B cell (primary cell): ENCODE measurements at regions not wholly inside any gene's neighbourhood (a gene's known extent, or its start where the extent isn't known, plus 50 kb on each side); places are given as distances from the start of the nearest gene placed in this dataset.

Experiments
- ATAC-seq: fragments of 200-7000 bp; cut with Tn5 transposase; one replicate; pipeline ENCODE4 v1.10.0; 2021; ENCODE audit warnings: low read depth, mild to moderate bottlenecking, moderate number of reproducible peaks, moderate library complexity
- CTCF ChIA-PET: fragments of 350-600 bp; sonication (Branson Sonifier 250); formaldehyde crosslinking; loops from one replicate; lab custom pipeline; 2021; ENCODE audit warnings: antibody characterized with exemption, inconsistent platforms; lab: Charles Lee
- POLR2A ChIA-PET: fragments of 350-600 bp; sonication (Branson Sonifier 250); formaldehyde crosslinking; loops from one replicate; lab custom pipeline; 2021; ENCODE audit warnings: antibody characterized with exemption; lab: Charles Lee
- DNase-seq: peaks from one replicate; pipeline ENCODE4 v3.0.0; 2013
- H2AFZ ChIP-seq: 2 replicates; pipeline ENCODE4 v1.6.1; 2012; ENCODE audit warnings: mild to moderate bottlenecking, low read depth, low read length; ENCODE audit not compliant: insufficient read depth, poor library complexity, severe bottlenecking
- H3K27ac ChIP-seq, 2 donors: 1 replicate in 1 of 2; 2 replicates in 1 of 2; pipeline ENCODE4 v1.5.1; 2012 to 2013; ENCODE audit warnings: low read length in 2 of 2, mild to moderate bottlenecking in 2 of 2, moderate library complexity in 1 of 2
- H3K27me3 ChIP-seq, 4 experiments: fragments of 200-600 bp in 1 of 4; sonication (generic) in 1 of 4; replicated peaks in 1 of 4; 1 replicate in 2 of 4; 2 replicates in 2 of 4; pipeline versions ENCODE4 v1.6.1 to v1.7.0; 2013 to 2016; ENCODE audit warnings: low read length in 3 of 4, mild to moderate bottlenecking in 2 of 4, mixed read lengths in 1 of 4, moderate library complexity in 1 of 4; ENCODE audit not compliant: insufficient read depth in 4 of 4, control insufficient read depth in 3 of 4; ENCODE audit errors: control extremely low read depth in 1 of 4
- H3K36me3 ChIP-seq, 2 experiments: replicated peaks in 1 of 2; 1 replicate in 1 of 2; 2 replicates in 1 of 2; pipeline versions ENCODE4 v1.6.1 to v1.7.1; 2013; ENCODE audit warnings: low read length in 1 of 2; ENCODE audit not compliant: insufficient read depth in 2 of 2, control insufficient read depth in 1 of 2; ENCODE audit errors: control extremely low read depth in 1 of 2, extremely low read depth in 1 of 2
- H3K4me1 ChIP-seq, 2 donors: fragments of 200-600 bp in 1 of 2; sonication (generic) in 1 of 2; 1 replicate in 1 of 2; 2 replicates in 1 of 2; pipeline versions ENCODE4 v1.5.1 to v1.6.1; 2013 to 2017; ENCODE audit warnings: low read length in 2 of 2; ENCODE audit not compliant: control insufficient read depth in 2 of 2, insufficient read depth in 2 of 2
- H3K4me2 ChIP-seq: replicated peaks from 2 replicates; pipeline ENCODE3; 2012; ENCODE audit warnings: mild to moderate bottlenecking, low read depth, low read length; ENCODE audit not compliant: poor library complexity, severe bottlenecking
- H3K4me3 ChIP-seq, 5 experiments: fragments of 200-600 bp in 1 of 5; sonication (generic) in 1 of 5; 1 replicate in 3 of 5; 2 replicates in 2 of 5; pipeline versions ENCODE4 v1.5.1 to v1.7.0; 2011 to 2016; ENCODE audit warnings: low read length in 4 of 5, mild to moderate bottlenecking in 4 of 5, low read depth in 2 of 5, control low read depth in 1 of 5, moderate library complexity in 1 of 5; ENCODE audit not compliant: insufficient read depth in 1 of 5; ENCODE audit errors: control extremely low read depth in 1 of 5, extremely low read depth in 1 of 5
- H3K79me2 ChIP-seq: fragments of 200-600 bp; sonication (generic); one replicate; pipeline ENCODE4 v1.6.0; 2016; ENCODE audit warnings: low read length; ENCODE audit not compliant: control insufficient read depth, insufficient read depth
- H3K9ac ChIP-seq: fragments of 200-600 bp; sonication (generic); 2 replicates; pipeline ENCODE4 v1.6.1; 2017; ENCODE audit warnings: mild to moderate bottlenecking, low read length, moderate library complexity
- H3K9me3 ChIP-seq, 3 donors: one replicate each; pipeline versions ENCODE4 v1.6.1 to v1.7.1; 2013; ENCODE audit warnings: low read length in 2 of 3; ENCODE audit not compliant: control insufficient read depth in 2 of 3, insufficient read depth in 1 of 3; ENCODE audit errors: control extremely low read depth in 1 of 3
- H4K20me1 ChIP-seq: 2 replicates; pipeline ENCODE4 v1.6.0; 2012; ENCODE audit warnings: mild to moderate bottlenecking, low read length; ENCODE audit not compliant: insufficient read depth, control insufficient read depth, poor library complexity, severe bottlenecking
- H3K27ac Mint-ChIP-seq: one replicate; pipeline ENCODE4 v1.8.0; 2021; ENCODE audit warnings: mixed read lengths
- H3K27me3 Mint-ChIP-seq: one replicate; pipeline ENCODE4 v1.8.0; 2021; ENCODE audit warnings: mixed read lengths
- H3K4me1 Mint-ChIP-seq: one replicate; pipeline ENCODE4 v1.8.0; 2021; ENCODE audit warnings: mixed read lengths
- H3K4me3 Mint-ChIP-seq: one replicate; pipeline ENCODE4 v1.8.0; 2021; ENCODE audit warnings: mixed read lengths
- H3K9me3 Mint-ChIP-seq: one replicate; pipeline ENCODE4 v1.8.0; 2022; ENCODE audit warnings: mixed read lengths; ENCODE audit not compliant: insufficient read depth
- EZH2 ChIP-seq: IDR thresholded peaks from 2 replicates; pipeline ENCODE4 v1.6.1; 2012; ENCODE audit warnings: borderline replicate concordance, low read depth, mild to moderate bottlenecking, moderate library complexity, low read length; ENCODE audit not compliant: insufficient read depth, poor library complexity, severe bottlenecking
- WGBS: methylation state at CpG from one replicate; pipeline ENCODE4 v1.1.5; 2013; ENCODE audit warnings: missing lambda C conversion rate; ENCODE audit not compliant: insufficient coverage; 5-methylcytosine and 5-hydroxymethylcytosine counted together
- intact Hi-C: fragments of 100-400 bp; cut with micrococcal nuclease; formaldehyde crosslinking; loops from one replicate; pipeline ENCODE4 v1.10.0; 2022
- TF ChIP-seq, protein P1 (sequence below): fragments of 200-600 bp; IDR thresholded peaks from one replicate; pipeline ENCODE4 v1.8.0; 2022; ENCODE audit warnings: antibody characterized with exemption, mild to moderate bottlenecking

DNA sequence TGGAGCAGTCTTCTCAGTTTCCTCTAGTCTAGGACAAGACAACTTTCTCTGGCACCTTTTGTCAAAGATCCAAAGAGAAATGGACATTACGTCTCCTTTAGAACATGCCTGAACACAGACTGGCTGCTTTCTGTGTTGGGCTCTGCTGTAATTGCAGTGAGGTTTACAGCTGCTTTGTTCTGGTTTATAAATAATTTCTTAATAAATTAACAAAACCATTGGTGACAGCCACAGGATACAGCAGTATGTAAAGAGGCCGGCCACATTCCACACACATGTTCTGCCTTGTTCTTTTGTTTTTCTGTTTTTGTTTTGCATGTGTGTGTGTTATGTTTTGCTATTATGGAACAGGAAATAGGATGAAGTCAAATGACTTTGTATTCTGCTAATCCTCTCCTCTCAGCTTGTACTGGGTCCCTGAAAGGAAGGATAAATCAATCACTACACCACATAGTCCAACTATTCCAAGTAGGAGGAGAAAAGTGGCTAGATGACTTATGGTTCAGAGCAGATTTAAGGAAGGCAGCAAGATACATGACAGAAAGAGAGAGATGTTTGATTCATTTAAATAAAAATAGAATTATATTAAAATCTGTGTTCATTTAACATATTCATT is 161.5 kb upstream of the ESRRG start:
- Histone ChIP-seq H3K9ac (no peak overlapping the region), H4K20me1 (no peaks in the 10 kb centered on the region), H2AFZ (no peak overlapping the region), H3K4me1 (no peaks in the 10 kb centered on the region), H3K9me3 (no peaks in the 10 kb centered on the region), H3K4me3 (no peak overlapping the region), H3K79me2 (no peaks in the 10 kb centered on the region), H3K4me2 (no peak overlapping the region), H3K36me3 (no peaks in the 10 kb centered on the region), H3K27ac (no peak overlapping the region), H3K27me3 (no peaks in the 10 kb centered on the region)
- Mint-ChIP-seq H3K27me3 (no peaks in the 10 kb centered on the region), H3K4me3 (no peak overlapping the region), H3K27ac (no peak overlapping the region), H3K9me3 (no peaks in the 10 kb centered on the region), H3K4me1 (no peaks in the 10 kb centered on the region)
- no peak for DNase-seq
- ATAC-seq = no peak
- no peak for TF ChIP-seq EZH2
- TF ChIP-seq, protein P1, sequence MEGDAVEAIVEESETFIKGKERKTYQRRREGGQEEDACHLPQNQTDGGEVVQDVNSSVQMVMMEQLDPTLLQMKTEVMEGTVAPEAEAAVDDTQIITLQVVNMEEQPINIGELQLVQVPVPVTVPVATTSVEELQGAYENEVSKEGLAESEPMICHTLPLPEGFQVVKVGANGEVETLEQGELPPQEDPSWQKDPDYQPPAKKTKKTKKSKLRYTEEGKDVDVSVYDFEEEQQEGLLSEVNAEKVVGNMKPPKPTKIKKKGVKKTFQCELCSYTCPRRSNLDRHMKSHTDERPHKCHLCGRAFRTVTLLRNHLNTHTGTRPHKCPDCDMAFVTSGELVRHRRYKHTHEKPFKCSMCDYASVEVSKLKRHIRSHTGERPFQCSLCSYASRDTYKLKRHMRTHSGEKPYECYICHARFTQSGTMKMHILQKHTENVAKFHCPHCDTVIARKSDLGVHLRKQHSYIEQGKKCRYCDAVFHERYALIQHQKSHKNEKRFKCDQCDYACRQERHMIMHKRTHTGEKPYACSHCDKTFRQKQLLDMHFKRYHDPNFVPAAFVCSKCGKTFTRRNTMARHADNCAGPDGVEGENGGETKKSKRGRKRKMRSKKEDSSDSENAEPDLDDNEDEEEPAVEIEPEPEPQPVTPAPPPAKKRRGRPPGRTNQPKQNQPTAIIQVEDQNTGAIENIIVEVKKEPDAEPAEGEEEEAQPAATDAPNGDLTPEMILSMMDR = no peak
- POLR2A ChIA-PET = no interaction called here
- CTCF ChIA-PET = no interaction called here
- no CpG with 5 or more reads among the region's 2 CpGs for WGBS
- intact Hi-C loops = no loop called here

DNA sequence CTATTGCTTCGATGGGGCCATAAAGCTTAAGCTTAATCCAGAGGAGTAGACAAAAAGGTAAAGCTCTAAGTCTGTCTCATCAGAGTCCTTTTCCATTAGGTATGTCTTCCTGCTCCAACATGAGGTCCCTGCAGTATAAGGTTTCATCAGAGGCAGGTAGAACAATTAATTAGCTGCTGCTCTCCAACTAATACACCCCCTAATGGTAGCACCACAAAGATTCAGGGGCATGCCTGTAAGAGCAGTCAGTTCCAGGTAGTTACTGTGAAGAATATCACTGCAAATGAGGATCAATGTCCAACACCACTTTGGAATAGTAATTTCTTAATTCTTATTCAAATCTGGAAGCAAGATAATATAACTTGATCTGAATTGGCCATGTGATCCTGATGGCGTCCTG is 160.3 kb upstream of the ESRRG start:
- no peaks in the 10 kb centered on the region for H3K36me3 ChIP-seq
- Mint-ChIP-seq H3K27ac (no peak overlapping the region), H3K4me3 (no peak overlapping the region), H3K9me3 (no peaks in the 10 kb centered on the region), H3K4me1 (no peaks in the 10 kb centered on the region), H3K27me3 (no peaks in the 10 kb centered on the region)
- ChIA-PET CTCF (no interaction called here), POLR2A (no interaction called here)
- no peaks in the 10 kb centered on the region for H4K20me1 ChIP-seq
- WGBS = no CpG with 5 or more reads among the region's 2 CpGs
- H3K4me3 ChIP-seq = no peak overlapping the region
- DNase-seq = no peak
- intact Hi-C loops = no loop called here
- no peaks in the 10 kb centered on the region for H3K9me3 ChIP-seq
- no peak overlapping the region for H3K27ac ChIP-seq
- no peaks in the 10 kb centered on the region for H3K4me1 ChIP-seq
- ATAC-seq = no peak
- no peak overlapping the region for H3K4me2 ChIP-seq
- H3K79me2 ChIP-seq = no peaks in the 10 kb centered on the region
- H3K27me3 ChIP-seq = no peaks in the 10 kb centered on the region
- H2AFZ ChIP-seq = no peak overlapping the region
- no peak for TF ChIP-seq EZH2
- TF ChIP-seq, protein P1 = no peak
- no peak overlapping the region for H3K9ac ChIP-seq
